GM23338 (cell line): ENCODE measurements at regions not wholly inside any gene's neighbourhood (a gene's known extent, or its start where the extent isn't known, plus 50 kb on each side); places are given as distances from the start of the nearest gene placed in this dataset.

ENCODE experiments used
- CREB1 ChIP-seq: fragments of 250-450 bp; sonication (Bioruptor Pico); IDR thresholded peaks from 2 replicates; pipeline ENCODE4 v1.5.0; 2020; ENCODE audit warnings: low read depth, mild to moderate bottlenecking, moderate library complexity
- EZH2 ChIP-seq: fragments of 200-600 bp; sonication (generic); IDR thresholded peaks from one replicate; pipeline ENCODE4 v1.8.0; 2017; ENCODE audit warnings: antibody characterized with exemption, mild to moderate bottlenecking, low read depth; ENCODE audit not compliant: unreplicated experiment
- EZH2phosphoT487 ChIP-seq: fragments of 200-600 bp; sonication (generic); IDR thresholded peaks from one replicate; pipeline ENCODE4 v1.8.1; 2018; ENCODE audit warnings: antibody characterized with exemption; ENCODE audit not compliant: unreplicated experiment
- JUNB ChIP-seq: IDR thresholded peaks from one replicate; pipeline ENCODE4 v1.6.1; 2016; ENCODE audit warnings: antibody characterized with exemption; ENCODE audit not compliant: unreplicated experiment
- POLR2AphosphoS5 ChIP-seq: IDR thresholded peaks from 2 replicates; pipeline ENCODE4 v1.6.1; 2016; ENCODE audit warnings: antibody characterized with exemption, low read depth
- STAT1 ChIP-seq: IDR thresholded peaks from one replicate; pipeline ENCODE4 v1.6.1; 2016; ENCODE audit warnings: antibody characterized with exemption; ENCODE audit not compliant: unreplicated experiment
- ZNF114 ChIP-seq: fragments of 250-450 bp; sonication (Bioruptor Pico); IDR thresholded peaks from 2 replicates; pipeline ENCODE4 v1.5.0; 2020; ENCODE audit warnings: mild to moderate bottlenecking, moderate library complexity
- TF ChIP-seq, protein P1 (sequence below), 2 experiments: fragments of 200-600 bp in 1 of 2; sonication (generic) in 1 of 2; conservative IDR thresholded peaks; 2 replicates each; pipeline versions ENCODE4 v1.5.1 to v1.6.1; 2016 to 2017; ENCODE audit warnings: antibody characterized with exemption in 2 of 2, low read depth in 2 of 2, mild to moderate bottlenecking in 2 of 2, moderate library complexity in 1 of 2
- TF ChIP-seq, protein P2 (sequence below): IDR thresholded peaks from one replicate; pipeline ENCODE4 v1.6.1; 2018; ENCODE audit warnings: antibody characterized with exemption; ENCODE audit not compliant: unreplicated experiment

- no peak for TF ChIP-seq POLR2AphosphoS5
- TF ChIP-seq, protein P1, sequence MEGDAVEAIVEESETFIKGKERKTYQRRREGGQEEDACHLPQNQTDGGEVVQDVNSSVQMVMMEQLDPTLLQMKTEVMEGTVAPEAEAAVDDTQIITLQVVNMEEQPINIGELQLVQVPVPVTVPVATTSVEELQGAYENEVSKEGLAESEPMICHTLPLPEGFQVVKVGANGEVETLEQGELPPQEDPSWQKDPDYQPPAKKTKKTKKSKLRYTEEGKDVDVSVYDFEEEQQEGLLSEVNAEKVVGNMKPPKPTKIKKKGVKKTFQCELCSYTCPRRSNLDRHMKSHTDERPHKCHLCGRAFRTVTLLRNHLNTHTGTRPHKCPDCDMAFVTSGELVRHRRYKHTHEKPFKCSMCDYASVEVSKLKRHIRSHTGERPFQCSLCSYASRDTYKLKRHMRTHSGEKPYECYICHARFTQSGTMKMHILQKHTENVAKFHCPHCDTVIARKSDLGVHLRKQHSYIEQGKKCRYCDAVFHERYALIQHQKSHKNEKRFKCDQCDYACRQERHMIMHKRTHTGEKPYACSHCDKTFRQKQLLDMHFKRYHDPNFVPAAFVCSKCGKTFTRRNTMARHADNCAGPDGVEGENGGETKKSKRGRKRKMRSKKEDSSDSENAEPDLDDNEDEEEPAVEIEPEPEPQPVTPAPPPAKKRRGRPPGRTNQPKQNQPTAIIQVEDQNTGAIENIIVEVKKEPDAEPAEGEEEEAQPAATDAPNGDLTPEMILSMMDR (conservative IDR thresholded peaks at IDR 0.05; ENCODE audit: low read depth in 2 of 2) = no peak
- TF ChIP-seq, protein P2, sequence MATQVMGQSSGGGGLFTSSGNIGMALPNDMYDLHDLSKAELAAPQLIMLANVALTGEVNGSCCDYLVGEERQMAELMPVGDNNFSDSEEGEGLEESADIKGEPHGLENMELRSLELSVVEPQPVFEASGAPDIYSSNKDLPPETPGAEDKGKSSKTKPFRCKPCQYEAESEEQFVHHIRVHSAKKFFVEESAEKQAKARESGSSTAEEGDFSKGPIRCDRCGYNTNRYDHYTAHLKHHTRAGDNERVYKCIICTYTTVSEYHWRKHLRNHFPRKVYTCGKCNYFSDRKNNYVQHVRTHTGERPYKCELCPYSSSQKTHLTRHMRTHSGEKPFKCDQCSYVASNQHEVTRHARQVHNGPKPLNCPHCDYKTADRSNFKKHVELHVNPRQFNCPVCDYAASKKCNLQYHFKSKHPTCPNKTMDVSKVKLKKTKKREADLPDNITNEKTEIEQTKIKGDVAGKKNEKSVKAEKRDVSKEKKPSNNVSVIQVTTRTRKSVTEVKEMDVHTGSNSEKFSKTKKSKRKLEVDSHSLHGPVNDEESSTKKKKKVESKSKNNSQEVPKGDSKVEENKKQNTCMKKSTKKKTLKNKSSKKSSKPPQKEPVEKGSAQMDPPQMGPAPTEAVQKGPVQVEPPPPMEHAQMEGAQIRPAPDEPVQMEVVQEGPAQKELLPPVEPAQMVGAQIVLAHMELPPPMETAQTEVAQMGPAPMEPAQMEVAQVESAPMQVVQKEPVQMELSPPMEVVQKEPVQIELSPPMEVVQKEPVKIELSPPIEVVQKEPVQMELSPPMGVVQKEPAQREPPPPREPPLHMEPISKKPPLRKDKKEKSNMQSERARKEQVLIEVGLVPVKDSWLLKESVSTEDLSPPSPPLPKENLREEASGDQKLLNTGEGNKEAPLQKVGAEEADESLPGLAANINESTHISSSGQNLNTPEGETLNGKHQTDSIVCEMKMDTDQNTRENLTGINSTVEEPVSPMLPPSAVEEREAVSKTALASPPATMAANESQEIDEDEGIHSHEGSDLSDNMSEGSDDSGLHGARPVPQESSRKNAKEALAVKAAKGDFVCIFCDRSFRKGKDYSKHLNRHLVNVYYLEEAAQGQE = no peak
- no peak for TF ChIP-seq EZH2phosphoT487
- TF ChIP-seq EZH2 = no peak
- TF ChIP-seq CREB1 = no peak
- no peak for TF ChIP-seq ZNF114 (CRISPR knock-in tag)
- TF ChIP-seq STAT1 = no peak
- no peak for TF ChIP-seq JUNB
Measured at GRCh38 chr9:81335879-81336421, 353.4 kb downstream of the TLE1 start.
